ENCODE measurements at regions not wholly inside any gene's neighbourhood (a gene's known extent, or its start where the extent isn't known, plus 50 kb on each side); places are given as distances from the start of the nearest gene placed in this dataset.

DNA sequence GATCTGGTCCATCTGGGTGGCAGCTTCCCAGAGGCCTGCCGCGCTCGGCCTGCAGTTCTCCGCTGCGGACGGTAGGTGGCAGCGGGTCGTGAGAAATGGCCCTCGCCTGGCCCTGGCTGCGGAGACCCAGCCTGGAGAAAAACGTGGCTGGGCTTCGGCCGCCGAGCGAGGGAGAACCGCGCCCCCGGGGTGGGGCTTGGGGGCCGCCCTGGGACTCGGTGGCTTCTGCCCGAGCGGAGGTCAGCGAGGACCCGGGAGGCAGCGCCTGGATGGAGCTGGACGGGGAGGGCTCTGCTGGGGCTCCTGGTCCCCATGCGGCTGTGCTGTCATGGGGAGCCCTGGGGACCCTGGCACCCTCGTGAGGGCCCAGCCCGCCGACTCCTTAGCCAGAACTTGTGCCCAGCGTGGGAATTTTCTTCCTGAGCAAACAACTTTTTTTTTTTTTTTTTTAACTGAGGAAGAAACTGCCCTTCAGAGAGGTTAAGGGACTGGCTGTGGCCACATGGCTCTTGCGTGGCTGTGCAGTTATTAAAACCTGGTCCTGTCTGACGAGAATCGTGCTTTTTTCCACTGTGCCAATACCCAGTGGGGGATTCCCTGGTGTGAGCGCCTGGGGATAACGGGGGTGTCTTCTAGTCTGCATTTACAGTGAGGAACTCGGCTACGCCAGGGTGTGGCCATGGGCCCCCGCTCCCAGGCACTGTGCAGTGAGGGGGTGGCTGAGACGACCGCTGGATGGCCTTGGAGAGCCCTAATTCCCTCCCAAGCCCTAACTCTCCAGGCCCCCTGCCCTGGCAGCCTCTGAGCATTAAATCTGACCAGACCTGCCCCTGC lies 535.6 kb downstream of the INSC start:
- peak; percentile 75 for FAIRE-seq
- peak; percentile 78 for DNase-seq (ENCODE audit: insufficient read length, low spot score)

DNA sequence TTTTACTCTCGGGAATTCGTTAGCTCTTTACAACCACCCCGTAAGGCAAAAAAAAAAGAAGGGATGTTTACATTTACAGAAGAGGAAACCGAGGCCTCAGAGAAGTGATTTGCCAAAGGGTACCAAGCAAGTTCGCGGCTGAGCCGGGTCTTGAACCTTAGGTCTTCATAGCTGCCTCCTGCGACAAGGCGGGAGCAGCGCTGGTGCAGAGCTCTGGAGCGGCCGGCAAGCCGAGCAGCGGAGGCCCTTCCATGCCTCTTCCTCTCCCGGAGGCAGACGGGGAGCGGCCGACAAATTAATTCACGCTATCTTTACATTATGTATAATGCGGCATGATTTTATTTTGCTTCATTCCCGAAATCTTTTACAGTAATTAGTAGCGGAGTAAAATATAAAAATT lies 536.3 kb downstream of the INSC start:
- FAIRE-seq = no peak
- DNase-seq (ENCODE audit: insufficient read length, low spot score) = no peak

- no peak for DNase-seq (ENCODE audit: insufficient read length, low spot score)
- no peak for FAIRE-seq
Observed at GRCh38 chr11:15651816-15652215, 537.1 kb downstream of the INSC start.

- DNase-seq (ENCODE audit: insufficient read length, low spot score) (no peak), FAIRE-seq (no peak)
Observed at GRCh38 chr11:15653191-15653710, 538.5 kb downstream of the INSC start.

- FAIRE-seq (no peak), DNase-seq (ENCODE audit: insufficient read length, low spot score) (no peak)
Observed at GRCh38 chr11:15654451-15654850, 539.7 kb downstream of the INSC start.

GRCh38 chr11:15655552-15655951 lies 540.8 kb downstream of the INSC start:
- no peak for FAIRE-seq
- DNase-seq (ENCODE audit: insufficient read length, low spot score) = no peak

GRCh38 chr11:15657264-15657663 lies 542.5 kb downstream of the INSC start:
- DNase-seq (ENCODE audit: insufficient read length, low spot score) = no peak
- no peak for FAIRE-seq

- FAIRE-seq (no peak), DNase-seq (ENCODE audit: insufficient read length, low spot score) (no peak)
Observed at GRCh38 chr11:15660496-15660895, 545.8 kb downstream of the INSC start.

DNA sequence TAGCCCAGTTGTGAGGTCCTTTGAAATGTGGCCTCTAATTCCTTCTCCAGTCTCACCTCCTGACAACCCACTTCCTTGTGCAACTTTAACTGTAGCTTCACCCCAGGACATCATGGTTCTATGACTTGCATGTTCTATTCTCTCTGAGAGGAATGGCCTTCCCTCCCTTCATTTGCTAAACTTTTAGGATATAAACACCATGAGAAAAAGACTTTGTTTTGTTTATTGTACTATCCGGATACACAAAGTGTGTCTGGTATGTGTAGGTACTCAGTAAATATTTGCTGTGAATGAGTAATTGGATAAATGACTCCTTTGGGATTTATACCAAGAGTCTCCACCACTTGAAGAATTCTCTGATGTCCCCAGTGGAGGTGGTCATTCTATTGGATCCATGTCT lies 547.6 kb downstream of the INSC start:
- DNase-seq (ENCODE audit: insufficient read length, low spot score) = no peak
- FAIRE-seq = no peak

DNA sequence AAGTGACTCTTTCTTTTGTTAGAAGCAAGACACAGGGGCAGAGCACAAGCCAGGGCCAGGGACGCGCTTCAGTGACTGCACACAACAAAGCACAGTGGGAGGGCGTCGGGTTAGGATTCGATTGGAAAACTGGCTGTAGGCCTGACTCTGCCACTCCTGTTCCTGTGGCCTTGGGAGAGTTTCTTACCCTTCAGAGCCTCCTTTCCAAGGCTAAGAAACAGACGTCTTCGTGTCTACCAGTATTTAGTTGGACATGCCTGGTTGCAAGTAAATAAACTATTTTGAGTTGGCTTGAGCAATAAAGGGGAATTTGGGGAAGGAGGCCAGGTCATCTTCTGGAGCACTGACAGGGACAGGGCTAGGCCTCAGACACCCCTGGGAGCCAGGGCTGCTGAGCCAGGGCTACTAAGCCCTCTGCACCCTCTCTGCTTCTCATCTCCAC lies 549.1 kb downstream of the INSC start:
- FAIRE-seq = no peak
- no peak for DNase-seq (ENCODE audit: insufficient read length, low spot score)

DNA sequence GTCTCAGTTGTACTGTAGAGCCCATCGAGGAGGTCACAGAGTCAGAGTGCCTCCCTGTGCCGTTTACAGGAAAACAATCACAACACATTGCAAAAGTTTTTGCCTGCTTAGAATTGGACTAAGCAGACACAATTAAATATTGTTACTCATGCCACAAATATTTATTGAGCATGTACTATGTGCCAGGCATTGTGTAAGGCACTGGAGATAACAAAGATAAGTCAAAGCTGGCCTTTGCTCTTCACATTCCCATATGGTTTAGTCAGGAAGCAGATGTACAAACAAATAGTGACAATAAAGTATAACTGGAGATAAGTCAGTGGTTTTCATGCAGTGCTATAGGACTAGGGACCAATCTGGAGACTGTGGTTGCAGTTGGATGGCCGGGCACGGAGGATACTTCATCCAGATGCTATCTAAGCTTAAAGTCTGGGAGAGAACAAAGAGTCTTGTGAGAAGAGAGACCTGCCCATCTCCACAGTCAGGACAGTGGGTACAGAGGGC lies 550.7 kb downstream of the INSC start:
- FAIRE-seq (no peak), DNase-seq (ENCODE audit: insufficient read length, low spot score) (no peak)

DNA sequence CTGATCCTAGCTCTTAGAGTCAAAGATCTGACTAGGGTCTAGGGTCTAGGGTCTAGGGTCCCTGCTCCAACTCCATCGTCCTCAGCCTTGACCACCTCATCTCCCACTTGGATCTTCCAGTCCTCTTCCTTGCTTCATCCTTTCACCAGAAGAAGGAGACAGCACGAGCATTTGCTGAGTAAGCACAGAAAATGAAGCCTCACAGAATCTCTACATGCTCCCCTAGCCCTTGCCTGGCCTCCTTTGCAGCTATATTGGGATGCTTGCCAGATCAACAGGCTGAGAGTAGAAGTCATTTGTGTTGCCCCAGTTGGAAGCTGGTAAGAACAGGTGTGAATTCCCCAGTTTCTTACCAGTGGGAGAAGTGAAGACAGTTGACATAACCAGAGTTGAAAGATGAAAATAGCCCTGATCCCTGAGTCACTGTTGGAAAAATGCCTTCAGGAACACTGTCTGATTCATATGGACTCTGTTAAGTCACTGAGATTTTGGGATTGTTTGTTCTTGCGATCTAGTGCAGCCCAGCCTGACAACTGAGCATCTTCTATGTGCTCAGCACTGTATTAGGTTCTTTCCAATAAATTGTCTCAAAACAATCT lies 552.5 kb downstream of the INSC start:
- DNase-seq (ENCODE audit: insufficient read length, low spot score) = no peak

DNA sequence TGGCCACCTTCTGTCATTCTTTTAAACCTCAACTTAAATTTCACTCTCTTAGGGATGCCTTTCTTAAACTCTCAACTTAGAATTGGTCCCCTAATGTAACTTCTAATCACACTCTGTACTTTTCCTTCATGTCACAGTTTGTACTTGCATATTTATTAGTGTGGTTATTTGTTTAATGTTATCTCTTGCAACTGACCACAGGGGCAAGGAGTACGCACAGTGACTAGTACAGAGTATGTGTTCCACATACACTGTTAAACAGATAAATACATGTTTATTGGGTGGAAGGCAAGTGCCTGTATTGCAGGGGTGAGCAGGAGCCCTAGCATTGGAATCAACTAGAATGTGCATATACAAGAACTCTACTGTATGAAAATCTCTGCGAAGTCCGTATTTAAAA lies 554.0 kb downstream of the INSC start:
- FAIRE-seq (no peak), DNase-seq (ENCODE audit: insufficient read length, low spot score) (no peak)

More for the DNA sequence above, 552.5 kb downstream of the INSC start:
- no peak for FAIRE-seq

DNA sequence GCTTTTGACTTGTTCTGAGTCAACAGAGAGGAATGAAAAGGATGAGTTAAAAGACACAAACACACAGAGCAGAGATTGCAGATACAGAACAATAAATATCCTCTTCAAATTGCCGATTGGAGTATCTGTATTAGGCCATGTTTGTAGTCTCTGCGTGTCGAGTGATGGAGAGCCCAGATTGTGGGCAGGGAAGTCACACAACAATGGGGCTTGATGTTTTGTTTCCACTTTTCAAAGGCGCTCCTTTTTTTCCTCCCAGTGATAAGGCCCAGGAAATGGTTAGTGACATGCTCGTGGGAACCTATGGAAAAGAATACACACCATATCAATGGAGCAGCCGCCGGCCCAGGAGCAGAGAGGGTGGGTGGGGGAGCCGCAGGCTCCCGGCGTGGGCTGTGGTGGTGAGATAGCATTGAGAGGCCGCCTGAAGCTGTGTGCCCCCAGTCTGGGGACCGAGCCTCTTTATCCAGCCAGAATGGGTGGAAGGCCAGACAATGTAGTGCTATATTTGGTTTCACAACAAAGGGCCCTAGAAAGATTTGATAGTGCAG lies 555.9 kb downstream of the INSC start:
- FAIRE-seq (no peak), DNase-seq (ENCODE audit: insufficient read length, low spot score) (no peak)

DNA sequence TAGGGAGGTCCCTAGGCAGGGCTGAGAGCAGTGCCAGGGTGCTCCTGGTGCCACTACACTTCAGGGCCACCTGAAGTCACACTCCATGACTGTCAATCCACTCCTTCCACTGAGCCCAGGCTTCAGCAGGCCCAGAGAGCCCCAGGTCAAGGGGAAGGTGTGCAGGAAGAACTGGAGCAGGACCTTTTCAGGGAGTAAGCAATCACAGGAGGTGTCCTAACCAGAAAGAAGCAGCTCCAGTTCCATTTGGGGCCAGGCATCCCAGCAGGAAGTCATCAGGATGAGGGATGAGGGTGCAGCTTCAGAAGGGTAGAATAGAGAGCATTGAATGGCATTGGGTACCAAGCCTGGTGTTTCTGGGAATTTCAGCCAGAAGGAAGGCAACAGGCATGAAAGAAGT lies 556.5 kb downstream of the INSC start:
- no peak for DNase-seq (ENCODE audit: insufficient read length, low spot score)
- no peak for FAIRE-seq

- FAIRE-seq = no peak
- no peak for DNase-seq (ENCODE audit: insufficient read length, low spot score)
Observed at GRCh38 chr11:15672825-15673224, 558.1 kb downstream of the INSC start.

DNA sequence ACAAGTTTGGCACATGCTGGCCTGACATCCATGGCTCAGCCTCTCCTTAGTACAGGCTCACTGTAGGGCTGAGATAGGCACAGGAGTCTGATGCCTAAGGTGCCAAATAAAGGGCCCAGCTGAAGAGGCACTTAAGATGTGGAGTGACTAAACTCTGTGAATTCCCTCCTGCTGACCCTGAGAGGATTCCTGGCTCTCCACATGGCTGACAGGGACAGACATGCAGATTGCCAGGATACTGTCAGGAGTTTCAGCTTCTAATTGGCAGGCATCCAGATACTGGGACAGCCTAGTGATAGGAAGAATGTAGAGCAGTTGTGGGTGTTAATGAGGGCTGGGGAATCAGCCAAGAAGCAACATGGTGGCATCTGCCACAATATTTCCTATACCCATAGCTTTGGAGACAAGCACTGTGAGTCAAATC lies 558.7 kb downstream of the INSC start:
- FAIRE-seq (no peak), DNase-seq (ENCODE audit: insufficient read length, low spot score) (no peak)

GRCh38 chr11:15674756-15675155 lies 560.0 kb downstream of the INSC start:
- FAIRE-seq = no peak
- DNase-seq (ENCODE audit: insufficient read length, low spot score) = no peak

DNA sequence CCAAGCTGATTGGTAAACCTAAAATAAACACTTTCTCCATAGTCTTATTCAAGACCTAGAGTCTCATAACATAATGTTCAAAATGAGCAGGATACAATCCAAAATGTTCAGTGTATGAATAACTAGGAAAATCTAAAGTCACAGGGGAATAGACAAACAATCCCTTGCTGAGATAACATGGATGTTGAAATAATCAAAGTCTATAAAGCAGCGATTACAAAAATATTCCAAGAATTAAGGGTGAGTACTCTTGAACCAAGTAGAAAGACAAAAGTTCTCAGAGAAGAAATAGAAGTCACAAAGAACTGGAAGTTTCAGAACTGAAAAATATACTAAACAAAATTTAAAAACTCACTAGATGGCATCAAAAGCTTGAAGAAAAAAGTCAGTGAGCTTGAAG lies 561.0 kb downstream of the INSC start:
- DNase-seq (ENCODE audit: insufficient read length, low spot score) (no peak), FAIRE-seq (no peak)

- FAIRE-seq = no peak
- no peak for DNase-seq (ENCODE audit: insufficient read length, low spot score)
Observed at GRCh38 chr11:15677181-15677580, 562.5 kb downstream of the INSC start.

GRCh38 chr11:15683528-15683927 lies 568.8 kb downstream of the INSC start:
- DNase-seq (ENCODE audit: insufficient read length, low spot score) (no peak), FAIRE-seq (no peak)

- FAIRE-seq (no peak), DNase-seq (ENCODE audit: insufficient read length, low spot score) (no peak)
Observed at GRCh38 chr11:15685306-15685705, 570.6 kb downstream of the INSC start.

Measured in GM19239 (cell line).